ENCODE measurements at regions not wholly inside any gene's neighbourhood (a gene's known extent, or its start where the extent isn't known, plus 50 kb on each side); places are given as distances from the start of the nearest gene placed in this dataset.
"Not testable (repeated sequence)": the region's sequence is repeated elsewhere in the genome, so short reads cannot be mapped to it uniquely, and the experiment has no call there.

DNA sequence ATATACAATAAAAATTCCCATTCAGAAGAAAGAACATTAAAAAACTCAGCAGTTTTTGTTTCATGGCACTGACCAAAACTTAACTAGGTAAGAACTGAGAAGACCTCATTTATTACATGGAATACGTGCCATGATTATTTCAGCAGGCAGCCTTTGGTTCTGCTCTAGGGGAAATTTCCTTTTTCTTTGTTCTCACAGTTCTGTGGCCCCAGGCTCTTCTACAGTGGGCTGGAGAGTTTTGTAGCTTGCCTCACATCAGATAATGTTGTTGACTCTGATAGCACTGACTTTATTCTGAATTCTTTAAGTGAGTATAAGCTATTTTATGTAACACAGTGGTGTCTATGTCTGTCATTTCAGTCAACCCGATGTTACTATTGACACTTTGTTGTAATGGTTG, 844.3 kb downstream of the TBC1D32 start:
- DNase-seq, result no peak

GRCh38 chr6:120484146-120484545, 850.1 kb downstream of the TBC1D32 start:
- DNase-seq, result no peak

GRCh38 chr6:120478650-120479049, 855.6 kb downstream of the TBC1D32 start:
- no peak for DNase-seq

DNA sequence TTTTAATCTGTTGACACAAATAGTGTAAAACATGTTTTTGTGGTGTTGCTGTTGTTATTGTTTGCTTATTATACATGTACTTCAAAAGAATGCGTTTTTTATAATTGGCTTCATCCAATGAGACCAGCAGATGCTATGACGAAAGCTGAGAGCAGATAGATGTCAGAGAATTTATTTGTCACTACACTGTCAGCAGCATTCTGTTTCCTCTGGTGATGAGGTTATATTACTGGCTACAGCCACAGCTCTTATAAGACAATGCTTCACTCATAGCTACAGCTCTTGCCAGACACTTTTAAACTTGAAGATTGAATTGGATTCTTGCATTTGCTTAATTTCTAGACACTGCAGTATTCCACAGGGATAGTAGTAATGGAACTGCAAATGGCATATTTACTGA, 860.5 kb downstream of the TBC1D32 start:
- DNase-seq, result no peak

DNA sequence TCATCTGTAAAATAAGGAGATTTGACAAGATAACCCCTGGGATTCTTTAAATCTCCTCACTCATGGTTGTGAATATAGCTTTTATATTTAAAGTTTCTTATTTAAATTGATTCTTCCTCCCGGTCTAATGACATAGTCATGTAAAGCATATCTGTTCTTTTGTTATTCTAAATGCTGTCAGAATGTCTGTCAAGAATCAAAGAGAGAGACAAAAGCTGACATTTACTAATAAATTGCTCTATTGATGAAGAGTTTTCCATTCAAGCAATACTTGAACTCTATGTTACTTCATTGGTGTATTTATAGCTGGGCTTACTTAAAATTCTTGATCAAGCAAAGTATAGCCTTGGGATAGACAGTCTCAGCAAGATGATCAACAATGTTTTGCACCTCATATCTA, 865.8 kb downstream of the TBC1D32 start:
- DNase-seq, result no peak

- no peak for DNase-seq
Measured at GRCh38 chr6:120451508-120451907, 882.8 kb downstream of the TBC1D32 start.

- DNase-seq, result no peak
Measured at GRCh38 chr6:120447605-120448004, 886.7 kb downstream of the TBC1D32 start.

DNA sequence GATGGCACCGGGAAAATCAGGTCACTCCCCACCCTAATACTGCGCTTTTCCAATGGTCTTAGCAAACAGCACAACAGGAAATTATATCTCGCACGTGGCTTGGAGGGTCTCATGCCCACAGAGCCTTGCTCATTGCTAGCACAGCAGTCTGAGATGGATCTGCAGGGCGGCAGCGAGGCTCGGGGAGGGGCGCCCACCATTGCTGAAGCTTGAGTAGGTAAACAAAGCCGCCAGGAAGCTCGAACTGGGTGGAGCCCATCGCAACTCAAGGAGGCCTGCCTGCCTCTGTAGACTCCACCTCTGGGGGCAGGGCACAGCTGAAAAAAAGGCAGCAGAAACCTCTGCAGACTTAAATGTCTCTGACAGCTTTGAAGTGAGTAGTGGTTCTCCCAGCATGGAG, 901.4 kb downstream of the TBC1D32 start:
- not testable (repeated sequence) for DNase-seq

DNA sequence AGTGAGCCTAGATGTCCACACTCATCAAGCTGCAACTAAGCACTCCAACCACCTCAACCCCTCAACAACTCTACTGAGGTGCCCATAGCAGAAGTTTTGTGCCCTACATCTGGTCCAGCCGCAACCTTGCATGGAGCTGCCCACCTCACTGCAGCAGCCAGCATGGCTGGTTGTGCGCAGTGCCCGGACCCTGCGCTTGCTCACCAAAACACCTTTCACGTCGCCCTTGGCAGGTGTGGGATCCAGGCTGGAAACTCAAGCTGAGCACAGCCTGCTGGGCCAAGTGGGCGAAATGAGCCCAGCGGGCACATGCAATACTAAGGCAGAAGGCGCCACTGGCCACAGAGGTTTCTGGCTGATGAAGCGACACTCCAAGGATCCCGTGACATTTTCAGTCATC, 902.4 kb downstream of the TBC1D32 start:
- DNase-seq, result no peak

GRCh38 chr6:120411394-120411793, 922.9 kb downstream of the TBC1D32 start:
- no peak for DNase-seq

GRCh38 chr6:120410586-120410985, 923.7 kb downstream of the TBC1D32 start:
- DNase-seq, result no peak

- no peak for DNase-seq
Measured at GRCh38 chr6:120407696-120408095, 926.6 kb downstream of the TBC1D32 start.

DNA sequence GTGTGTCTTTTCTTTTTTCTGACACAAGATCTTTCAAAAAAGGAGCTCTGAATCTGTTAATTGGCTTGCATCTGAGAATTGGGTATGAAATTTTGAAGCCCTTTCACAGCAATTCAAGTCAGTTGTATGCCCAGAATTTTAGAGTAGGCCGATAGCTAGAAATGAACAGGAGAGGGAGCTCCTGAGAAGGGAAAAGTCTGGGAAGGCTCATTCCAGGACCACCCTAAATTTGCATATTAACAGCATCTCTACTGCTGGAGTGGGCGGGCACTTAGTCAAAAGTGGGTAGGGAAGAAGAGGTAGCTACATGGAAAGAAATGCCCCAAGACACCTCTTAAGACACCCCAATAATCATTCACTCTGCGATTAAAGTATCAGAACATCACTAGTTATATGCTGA, 928.3 kb downstream of the TBC1D32 start:
- no peak for DNase-seq

DNA sequence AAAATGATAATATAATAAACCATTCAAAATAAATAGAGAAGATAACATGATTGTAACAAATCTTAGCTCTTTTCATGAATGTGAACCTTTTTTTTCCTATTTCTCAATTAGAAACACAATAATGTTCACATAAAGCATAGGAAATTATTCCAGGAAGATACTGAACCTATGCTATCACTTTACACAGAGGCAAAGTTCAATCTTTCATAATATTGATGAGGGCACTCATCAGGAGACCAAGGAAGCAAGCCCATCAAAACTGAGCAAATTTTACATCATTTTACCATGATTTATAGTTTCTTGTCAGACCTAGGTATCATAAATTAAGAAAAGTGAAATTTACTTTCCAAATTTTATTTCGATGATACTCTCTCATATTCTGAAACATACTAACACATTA, 938.5 kb downstream of the TBC1D32 start:
- no peak for DNase-seq

DNA sequence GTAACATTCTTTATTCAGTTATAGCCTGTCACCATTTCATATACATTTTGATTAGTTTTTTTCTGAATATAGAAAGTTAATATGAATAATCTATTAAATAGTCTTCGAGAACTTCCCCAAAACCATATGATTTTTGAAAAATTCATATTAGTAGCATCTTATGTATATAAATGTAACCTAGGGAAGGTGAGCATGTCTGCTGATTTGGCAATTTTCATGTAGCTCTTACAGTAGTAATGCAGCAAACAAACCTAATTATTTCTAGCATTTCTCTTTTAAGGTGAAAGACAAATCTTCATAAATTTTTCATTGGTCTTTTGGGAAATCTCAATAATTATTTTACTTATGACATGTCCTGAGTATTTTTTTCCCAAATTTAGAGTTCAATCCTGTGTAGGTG, 939.0 kb downstream of the TBC1D32 start:
- DNase-seq, result no peak

DNA sequence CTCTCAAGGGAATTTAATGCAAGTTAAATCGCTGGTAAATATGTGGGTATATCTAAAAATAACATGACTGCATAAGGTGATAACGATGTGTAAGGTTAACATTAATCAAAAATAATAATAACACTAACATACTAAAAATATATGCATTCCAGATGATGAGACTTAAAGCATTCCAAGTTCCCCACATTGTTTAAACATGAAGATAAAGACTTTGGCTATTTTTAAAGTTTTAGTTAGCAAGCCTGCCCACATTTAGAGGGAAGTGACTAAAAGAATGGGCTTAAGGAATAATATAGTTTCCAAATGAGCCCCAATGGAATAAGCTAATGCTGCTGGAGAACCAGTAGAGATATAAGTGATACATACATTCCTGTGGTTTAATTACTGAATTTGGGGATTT, 941.3 kb downstream of the TBC1D32 start:
- DNase-seq, result no peak

- no peak for DNase-seq
Measured at GRCh38 chr6:120384671-120385070, 949.6 kb downstream of the TBC1D32 start.

DNA sequence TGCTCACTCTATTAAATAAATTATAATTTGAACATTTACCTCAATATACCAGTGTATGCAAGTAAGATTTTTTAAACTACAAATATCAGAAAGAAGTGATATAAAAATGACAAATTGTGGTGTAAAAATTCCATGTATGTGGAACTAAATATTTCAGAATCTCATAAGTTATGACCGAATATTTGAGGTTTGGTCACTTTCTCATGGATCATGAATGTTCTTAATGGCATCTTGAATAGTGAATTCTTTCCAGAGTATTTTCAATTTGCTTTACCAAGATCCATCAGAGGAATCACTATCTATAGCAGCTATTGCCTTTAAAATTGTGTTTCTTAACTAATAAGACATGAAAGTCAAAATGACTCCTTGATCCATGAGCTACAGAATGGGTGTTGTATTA, 950.6 kb downstream of the TBC1D32 start:
- no peak for DNase-seq

GRCh38 chr6:120378582-120379220, 955.6 kb downstream of the TBC1D32 start:
- peak; percentile 3 to 14 (median 10) for DNase-seq

- no peak for DNase-seq
Measured at GRCh38 chr6:120373185-120373584, 961.1 kb downstream of the TBC1D32 start.

- DNase-seq, result no peak
Measured at GRCh38 chr6:120363429-120363828, 970.9 kb downstream of the TBC1D32 start.

DNA sequence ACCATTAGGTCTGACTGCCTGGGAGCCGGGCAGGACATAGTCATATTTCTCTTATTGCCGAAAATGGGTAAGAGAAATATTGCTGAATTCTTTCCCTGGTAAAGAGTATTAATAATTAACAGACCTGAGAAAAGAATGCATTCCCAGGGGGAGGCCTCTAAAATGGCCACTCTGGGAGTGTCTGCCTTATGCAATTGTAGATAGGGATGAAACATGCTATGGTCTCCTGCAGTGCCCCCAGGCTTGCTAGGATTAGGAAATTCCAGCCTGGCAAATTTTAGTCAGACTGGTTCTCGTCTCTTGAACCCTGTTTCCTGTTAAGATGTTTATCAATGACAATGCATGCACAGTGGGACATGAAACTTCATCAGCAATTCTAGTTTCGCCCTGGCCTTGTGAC, 975.7 kb downstream of the TBC1D32 start:
- DNase-seq, result not testable (repeated sequence)

DNA sequence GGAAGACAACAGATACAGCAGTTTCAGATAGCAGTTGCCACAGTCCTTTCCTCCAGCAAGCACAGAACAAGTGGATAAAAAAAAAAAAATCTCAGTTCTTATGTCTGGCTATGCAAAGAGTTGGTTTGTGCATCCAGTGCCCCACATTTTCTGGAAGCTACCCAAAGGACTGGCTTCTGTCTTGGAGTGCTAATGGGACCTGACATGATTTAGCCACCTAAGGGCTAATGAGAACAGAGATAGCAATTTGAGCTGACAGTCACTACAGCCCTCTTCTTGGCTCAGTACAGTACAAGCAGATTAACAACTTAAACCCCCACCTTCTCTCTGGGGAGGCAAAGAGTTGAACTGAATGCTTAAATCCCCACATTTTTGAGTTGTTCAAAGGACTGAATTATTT, 976.8 kb downstream of the TBC1D32 start:
- no peak for DNase-seq

- no peak for DNase-seq
Measured at GRCh38 chr6:120355822-120356221, 978.5 kb downstream of the TBC1D32 start.

GRCh38 chr6:120354452-120355098, 979.7 kb downstream of the TBC1D32 start:
- DNase-seq, result no peak
